ENCODE measurements at regions not wholly inside any gene's neighbourhood (a gene's known extent, or its start where the extent isn't known, plus 50 kb on each side); places are given as distances from the start of the nearest gene placed in this dataset.

- TF ChIP-seq CTCF (IDR thresholded peaks at IDR 0.05 in 4 of 5, conservative IDR thresholded peaks at IDR 0.05 in 1 of 5), result no peak
- TF ChIP-seq POLR2A (IDR thresholded peaks at IDR 0.05), result no peak
Measured at GRCh38 chr6:74480561-74480960, 725.3 kb downstream of the COL12A1 start.
